CD4-positive, alpha-beta T cell treated with Interleukin-6 for 4 hours (primary cell): ENCODE measurements at regions not wholly inside any gene's neighbourhood (a gene's known extent, or its start where the extent isn't known, plus 50 kb on each side); places are given as distances from the start of the nearest gene placed in this dataset.

Experiments used
- DNase-seq: peaks from one replicate; pipeline ENCODE4 v3.0.0-alpha.2; 2020; ENCODE audit warnings: mixed read lengths

GRCh38 chr10:111131168-111131799 is 54.5 kb downstream of the ADRA2A start:
- DNase-seq: no peak

DNA sequence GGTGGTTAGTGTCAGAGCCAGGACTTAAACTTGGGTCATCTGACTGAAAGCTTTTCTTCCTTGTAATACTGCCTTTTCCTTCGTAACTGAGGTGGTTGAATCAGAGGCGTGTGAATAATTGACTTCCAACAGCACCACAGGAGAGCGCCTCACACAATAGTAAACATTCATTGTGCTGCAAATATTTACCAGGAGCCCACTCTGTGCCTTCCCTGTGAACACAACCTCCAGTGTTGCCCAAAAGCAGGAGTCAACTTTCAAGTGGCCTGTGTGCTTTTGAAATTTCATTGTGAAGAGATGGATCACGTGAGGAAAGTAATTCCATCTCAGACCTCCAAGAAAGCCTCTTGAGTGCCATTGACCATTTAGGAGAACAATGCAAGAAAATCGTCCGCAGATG is 60.2 kb downstream of the ADRA2A start:
- DNase-seq: no peak

GRCh38 chr10:111137587-111137986 is 60.8 kb downstream of the ADRA2A start:
- DNase-seq: no peak

DNA sequence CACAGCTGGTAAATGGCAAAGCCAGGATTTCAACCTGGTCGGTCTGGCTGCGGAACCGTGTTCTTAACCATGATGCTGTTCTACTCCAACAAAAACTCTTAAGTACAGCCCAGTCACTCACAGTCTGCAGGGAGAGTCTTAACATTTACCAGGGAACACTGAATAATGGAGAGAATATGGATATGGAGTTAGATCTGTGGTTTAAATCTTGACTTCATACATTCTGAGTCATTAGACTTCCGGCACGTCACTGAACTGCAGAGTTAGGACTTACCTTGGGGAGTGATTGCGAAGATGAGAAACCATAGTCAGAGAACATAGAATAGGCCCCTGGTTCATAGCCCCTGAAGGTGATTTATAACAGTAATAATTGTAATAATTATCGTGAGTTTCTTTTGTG is 61.7 kb downstream of the ADRA2A start:
- DNase-seq: no peak

DNA sequence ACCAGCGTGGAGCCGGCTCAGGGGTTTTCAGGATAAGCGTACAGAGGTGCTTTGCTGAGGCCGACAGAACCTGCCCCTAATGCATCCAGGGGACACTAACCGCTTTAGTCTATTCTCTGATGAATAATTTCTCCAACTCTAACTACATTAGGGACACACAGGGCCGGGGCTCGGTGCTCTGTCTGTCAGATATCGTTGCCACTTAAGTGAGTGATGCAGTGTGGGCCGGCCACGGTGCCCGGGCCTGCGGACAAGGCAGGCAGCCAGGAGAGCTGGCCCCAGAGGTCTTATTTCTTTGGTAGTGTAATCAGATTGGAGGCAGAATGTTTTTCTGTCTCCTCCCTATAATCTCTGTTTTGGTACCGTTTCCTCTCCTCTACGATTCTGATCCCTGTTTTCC is 62.7 kb downstream of the ADRA2A start:
- DNase-seq: no peak

GRCh38 chr10:111142092-111142768 is 65.4 kb downstream of the ADRA2A start:
- DNase-seq: no peak

DNA sequence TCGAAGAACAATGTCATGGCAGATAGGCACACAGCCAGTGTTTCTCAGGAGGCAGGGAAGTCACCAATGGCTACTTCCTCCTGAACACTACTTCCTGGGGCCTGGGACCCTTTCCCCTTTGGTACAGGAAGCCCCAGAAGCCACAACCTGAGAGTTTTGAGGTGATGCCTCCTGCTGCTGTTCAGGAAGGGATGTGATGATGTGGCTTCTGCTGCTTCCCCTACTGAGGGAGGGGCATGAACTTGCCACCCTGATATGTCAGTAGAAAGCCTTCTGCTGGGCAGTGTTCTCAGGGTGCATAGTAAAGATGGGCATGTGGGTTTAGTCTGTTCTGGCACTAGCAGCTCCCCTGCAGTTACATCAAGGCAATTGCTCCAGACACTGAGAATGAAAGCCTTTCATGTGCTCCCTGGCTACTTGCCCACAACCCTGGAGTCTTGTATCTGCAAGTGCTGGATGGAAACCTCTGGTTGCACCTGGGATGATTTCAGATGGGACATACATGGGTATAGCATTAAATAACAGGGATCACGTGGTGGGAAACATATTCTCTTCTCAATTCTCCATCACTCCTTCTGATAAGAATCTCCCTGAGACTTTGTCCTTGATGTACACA is 69.3 kb downstream of the ADRA2A start:
- DNase-seq: no peak

GRCh38 chr10:111148025-111148424 is 71.2 kb downstream of the ADRA2A start:
- DNase-seq: no peak

GRCh38 chr10:111148440-111148839 is 71.6 kb downstream of the ADRA2A start:
- no peak for DNase-seq

DNA sequence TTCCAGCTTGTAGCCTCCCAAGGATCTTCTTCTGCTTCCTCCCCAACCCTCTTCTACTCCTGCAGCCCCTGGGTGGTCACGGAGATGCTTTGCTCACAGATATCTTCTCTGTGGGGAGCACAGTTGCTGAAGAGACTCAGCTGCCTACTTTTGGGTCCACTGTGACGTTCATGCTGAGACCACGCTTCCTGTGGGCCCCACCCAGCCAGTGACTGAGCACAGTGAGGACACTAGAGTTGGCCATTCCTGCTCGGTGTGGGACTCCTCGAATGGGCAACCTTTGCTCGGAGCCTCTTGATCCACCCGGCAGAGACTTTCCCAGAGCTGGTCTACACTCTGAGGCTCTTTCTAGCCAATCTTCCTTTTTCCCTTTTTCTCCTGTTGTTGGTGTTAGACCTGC is 73.9 kb downstream of the ADRA2A start:
- DNase-seq: no peak

- no peak for DNase-seq
Measured at GRCh38 chr10:111151595-111152307, 74.9 kb downstream of the ADRA2A start.

DNA sequence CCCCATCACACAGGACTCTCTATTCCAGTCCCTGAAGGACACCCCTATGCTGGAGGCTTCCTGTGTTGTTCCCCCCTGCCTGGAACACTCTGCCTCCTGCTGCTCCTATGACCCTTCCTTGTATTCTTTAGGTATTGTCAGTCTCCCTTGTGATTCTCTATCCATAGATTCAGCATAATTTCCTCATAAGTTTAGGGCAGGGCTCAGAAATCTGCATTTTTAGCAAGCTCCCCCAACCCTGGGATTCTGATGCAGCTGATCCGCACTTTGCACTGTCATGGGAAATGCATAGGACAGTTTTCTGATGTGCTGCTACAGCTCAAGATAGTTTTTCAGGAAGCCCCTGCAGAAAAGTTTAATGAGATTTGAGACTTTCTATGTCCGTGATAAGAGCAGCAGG is 79.9 kb downstream of the ADRA2A start:
- no peak for DNase-seq

DNA sequence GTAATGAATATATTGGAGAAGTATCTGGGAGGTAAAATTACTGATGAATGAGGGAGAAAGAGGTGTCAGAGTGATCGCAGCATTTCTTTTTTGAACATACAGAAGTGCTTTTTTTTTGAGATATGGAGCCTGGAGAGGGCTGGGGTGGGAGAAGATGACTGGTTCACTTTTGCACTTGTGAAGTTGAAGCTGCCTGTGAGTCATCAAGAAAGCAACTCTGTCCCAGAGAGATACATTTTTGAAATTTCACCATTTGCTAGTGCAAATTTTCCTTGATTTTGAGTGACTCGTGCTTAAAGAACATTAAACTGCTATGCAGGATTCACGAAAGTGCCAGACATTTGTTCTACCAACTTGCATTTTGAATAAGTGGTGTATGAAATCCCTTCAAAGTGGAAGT is 81.8 kb downstream of the ADRA2A start:
- DNase-seq: no peak

GRCh38 chr10:111161109-111161874 is 84.5 kb downstream of the ADRA2A start:
- DNase-seq: no peak

DNA sequence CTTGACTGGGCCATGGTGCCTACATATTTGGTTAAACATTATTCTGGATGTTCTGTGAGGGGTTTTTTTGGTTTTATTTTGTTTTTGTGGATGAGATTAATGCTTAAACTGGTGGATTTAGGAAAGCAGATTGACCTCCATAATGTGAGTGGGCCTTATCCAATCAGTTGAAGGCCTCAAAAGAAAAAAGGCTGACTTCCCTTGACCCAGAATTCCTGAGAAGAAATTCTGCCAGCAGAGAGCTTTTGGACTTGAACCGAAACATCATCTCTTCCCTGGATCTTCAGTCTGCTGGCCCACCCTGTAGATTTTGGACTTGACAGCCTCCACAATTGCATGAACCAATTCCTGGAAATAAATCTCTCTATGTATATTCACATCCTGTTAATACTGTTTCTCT is 94.4 kb downstream of the ADRA2A start:
- DNase-seq: no peak

- no peak for DNase-seq
Measured at GRCh38 chr10:111175787-111176186, 99.0 kb downstream of the ADRA2A start.

- no peak for DNase-seq
Measured at GRCh38 chr10:111177379-111177778, 100.5 kb downstream of the ADRA2A start.

GRCh38 chr10:111179514-111179913 is 102.7 kb downstream of the ADRA2A start:
- no peak for DNase-seq

- DNase-seq: no peak
Measured at GRCh38 chr10:111186358-111186757, 109.5 kb downstream of the ADRA2A start.

DNA sequence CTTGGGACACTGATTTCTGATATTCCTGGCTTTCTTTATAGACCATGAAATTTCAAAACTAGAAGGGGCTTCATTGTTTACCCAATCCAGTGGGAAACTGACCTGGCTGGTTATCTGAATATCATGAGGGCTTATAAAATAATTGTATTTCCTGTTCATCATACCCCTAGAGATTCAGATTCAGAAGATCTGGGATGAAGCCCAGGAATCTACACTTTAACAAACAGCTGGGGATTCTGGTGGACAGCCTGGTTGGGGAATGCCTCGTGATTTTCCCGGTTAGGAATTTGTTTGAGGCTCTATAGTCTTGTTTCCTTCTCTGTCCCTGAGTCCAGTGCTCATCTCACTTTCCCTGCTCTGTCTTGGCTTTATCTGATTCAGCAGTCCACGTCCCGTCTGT is 110.3 kb downstream of the ADRA2A start:
- no peak for DNase-seq

- DNase-seq: no peak
Measured at GRCh38 chr10:111199587-111199986, 122.8 kb downstream of the ADRA2A start.

GRCh38 chr10:111200505-111201186 is 123.8 kb downstream of the ADRA2A start:
- DNase-seq: no peak
